Endometrial microvascular endothelial cells (primary cell): ENCODE measurements at regions not wholly inside any gene's neighbourhood (a gene's known extent, or its start where the extent isn't known, plus 50 kb on each side); places are given as distances from the start of the nearest gene placed in this dataset.

Experiments used
- in situ Hi-C: cut with HindIII; loops from 2 replicates; pipeline ENCODE4 v1.10.0; 2017; ENCODE audit warnings: low sequenced_read_pairs, low pct_unique_long_range_greater_than_20kb; ENCODE audit errors: inconsistent ontology term

DNA sequence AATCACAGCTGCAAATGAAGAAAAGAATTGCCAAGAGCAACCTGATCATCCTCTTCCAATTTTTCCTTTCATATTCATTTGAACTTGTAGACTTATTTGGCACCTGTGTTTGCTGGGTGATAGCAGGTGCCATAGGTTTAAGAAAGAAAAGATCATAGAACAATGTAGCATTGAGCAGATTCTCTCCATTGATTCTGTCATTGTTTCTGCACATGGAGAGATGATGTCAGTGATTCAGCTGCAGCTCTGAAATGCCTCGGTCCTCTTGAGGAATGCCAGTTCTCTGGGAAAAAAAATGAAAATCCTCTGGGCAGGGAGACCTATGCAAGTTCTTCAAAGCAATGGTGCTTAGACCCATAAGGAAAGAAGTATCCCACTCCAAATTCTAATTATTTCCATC lies 418.1 kb upstream of the KLF4 start:
- in situ Hi-C loops = no loop called here

DNA sequence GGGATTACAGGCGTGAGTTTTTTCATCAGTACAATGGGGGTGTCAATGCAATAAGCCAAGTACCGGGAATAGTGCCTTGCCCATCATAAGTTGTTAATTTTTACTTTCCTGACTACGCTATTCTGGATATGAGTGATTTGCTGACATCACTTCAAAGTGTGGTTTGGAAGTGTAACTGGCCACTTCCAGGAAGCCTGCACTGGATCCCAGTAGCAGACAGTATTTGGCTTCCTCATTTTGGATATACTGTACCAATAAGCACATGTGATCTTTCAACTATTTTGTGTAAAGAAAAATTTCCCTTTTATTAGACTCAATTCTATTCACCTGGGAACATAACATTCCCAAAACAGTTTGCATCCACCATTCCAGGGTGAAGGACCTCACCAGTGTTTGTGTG lies 417.7 kb upstream of the KLF4 start:
- in situ Hi-C loops = no loop called here

DNA sequence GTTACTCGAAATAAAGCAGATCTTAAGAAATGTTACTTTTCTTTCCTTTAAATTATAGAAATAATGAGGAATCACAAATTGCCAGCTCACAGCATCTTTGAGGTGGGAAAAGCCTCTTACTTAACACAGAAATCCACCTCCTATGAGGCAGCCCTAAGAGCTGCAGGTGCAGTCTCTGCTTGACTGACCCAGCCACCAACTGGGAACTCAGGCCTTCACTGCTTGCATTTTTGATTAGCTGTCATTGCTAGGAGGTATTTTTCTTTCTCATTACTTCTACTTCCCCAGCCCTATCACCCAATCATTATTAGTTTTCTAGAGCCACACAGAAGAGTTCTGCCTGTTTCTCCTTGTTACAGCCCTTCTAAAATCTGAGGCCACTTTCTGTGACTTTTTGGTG lies 416.5 kb upstream of the KLF4 start:
- in situ Hi-C loops = no loop called here

GRCh38 chr9:107905308-107906020 lies 415.9 kb upstream of the KLF4 start:
- in situ Hi-C loops = no loop called here

GRCh38 chr9:107899961-107900330 lies 410.4 kb upstream of the KLF4 start:
- in situ Hi-C loops = no loop called here

DNA sequence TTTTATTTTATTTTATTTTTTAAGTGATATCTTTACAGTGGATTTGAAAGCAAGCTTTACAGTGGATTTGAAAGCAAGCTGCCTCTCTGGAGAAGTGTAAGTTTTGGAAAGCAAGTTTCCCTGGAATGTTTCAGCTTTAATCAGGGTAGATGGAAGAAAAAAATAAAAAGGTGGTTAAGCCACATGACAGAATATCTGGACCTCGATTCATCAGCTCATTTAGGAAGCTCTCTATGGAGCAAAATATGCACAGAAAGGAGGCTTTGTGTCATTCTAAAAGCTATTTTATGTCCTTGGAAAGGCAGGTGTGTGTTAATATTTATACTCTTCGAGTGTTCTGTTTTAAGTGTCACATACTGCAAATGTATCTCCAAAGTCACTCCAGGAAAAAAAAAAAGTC lies 409.2 kb upstream of the KLF4 start:
- in situ Hi-C loops = no loop called here

- in situ Hi-C loops = no loop called here
Measured at GRCh38 chr9:107896544-107896943, 407.0 kb upstream of the KLF4 start.

DNA sequence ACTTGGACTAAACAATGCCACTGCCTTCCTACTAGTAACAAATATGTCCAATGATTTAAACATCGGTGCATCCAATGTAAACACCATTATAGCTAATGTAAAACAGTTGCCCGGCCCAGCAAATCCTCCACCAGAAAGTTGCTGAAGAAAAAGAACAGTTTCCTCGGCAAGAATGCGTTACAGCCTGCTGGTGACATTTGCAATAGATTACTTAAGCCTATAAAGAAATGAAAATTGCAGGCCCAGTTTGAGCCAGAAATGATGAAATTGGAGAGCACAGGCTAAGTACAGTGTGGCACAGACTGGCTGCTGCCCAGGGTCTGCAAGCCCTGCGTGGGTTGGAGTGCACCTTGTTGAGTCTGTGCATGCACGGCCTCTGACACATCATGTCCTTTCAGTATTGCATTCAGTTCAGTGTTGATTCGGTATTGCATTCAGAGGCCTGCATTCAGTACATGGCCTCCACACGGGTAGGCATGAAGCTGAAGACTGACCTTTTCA lies 406.0 kb upstream of the KLF4 start:
- in situ Hi-C loops = no loop called here

- in situ Hi-C loops = no loop called here
Measured at GRCh38 chr9:107894572-107895261, 405.1 kb upstream of the KLF4 start.

GRCh38 chr9:107890921-107891465 lies 401.4 kb upstream of the KLF4 start:
- in situ Hi-C loops = no loop called here

DNA sequence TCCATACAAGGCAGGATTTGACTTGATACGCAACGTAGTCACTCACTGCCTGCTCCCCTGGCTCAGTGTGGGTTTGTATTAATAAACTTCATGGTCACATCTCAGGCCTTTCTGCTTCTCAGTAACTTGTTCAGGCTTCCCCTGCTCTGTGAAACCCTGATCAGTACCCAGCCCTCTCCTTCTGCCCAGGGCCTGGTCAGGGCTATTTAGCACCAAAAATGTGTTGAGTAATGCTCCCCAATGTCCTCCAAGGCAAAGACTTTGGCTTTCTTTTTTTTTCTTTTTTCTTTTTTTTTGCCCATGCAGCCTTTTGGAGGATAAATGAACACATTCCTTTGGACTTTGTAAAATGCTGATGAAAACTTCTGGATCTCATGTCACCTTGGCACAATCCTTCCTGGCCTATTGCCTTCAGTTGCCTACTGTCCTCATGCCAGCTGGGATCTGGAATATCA lies 399.2 kb upstream of the KLF4 start:
- in situ Hi-C loops = no loop called here

- in situ Hi-C loops = no loop called here
Measured at GRCh38 chr9:107886826-107887225, 397.3 kb upstream of the KLF4 start.

DNA sequence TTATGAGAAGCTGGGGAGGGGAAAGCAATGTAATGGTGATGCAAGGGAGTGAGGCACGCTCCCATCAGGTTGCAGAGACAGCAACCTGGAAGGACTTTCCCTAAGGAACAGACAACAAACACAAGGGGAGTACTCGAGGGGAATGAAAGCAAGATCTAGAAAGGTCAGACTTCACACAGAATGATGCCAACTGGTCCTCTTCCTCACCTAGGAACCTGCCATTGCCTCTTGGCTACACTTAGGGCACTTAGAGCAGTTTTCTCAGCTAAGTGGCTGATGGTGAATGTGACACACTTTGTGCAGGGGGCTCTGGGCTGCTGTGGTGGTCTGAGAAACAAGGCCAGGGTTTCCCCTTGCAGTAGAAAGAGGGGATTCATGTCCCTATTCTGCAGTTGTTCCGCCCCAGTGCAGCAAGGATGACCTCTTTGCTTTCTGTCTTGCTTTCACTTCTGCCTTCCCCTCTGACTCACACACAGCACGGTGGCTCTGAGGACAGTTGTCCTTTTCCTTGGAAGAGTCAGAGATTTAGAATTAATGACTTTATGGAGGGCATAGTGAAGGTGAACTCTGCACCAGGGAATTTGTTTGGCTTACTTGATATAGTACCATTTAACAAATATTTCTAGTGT lies 394.0 kb upstream of the KLF4 start:
- in situ Hi-C loops = no loop called here

GRCh38 chr9:107881626-107882300 lies 392.2 kb upstream of the KLF4 start:
- in situ Hi-C loops = no loop called here

DNA sequence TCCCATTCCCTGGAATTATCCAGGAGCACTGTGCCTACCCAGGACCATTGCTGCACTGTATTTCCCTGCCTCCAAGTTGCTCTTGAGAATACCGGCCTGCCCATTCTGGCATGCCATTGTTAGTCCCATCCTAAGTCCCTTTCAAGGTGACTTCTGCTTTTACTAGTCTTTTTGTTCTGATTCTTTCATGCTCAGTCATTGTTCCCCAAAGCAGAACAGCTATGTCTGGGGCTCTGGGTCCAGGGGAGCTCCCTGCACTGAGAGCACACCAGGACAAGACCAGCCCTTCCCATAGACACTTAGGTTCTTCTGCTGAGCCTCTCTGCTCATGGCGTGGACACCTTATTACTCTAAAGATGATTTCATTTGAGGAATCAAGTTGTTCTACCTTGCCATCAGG lies 388.9 kb upstream of the KLF4 start:
- in situ Hi-C loops = no loop called here

DNA sequence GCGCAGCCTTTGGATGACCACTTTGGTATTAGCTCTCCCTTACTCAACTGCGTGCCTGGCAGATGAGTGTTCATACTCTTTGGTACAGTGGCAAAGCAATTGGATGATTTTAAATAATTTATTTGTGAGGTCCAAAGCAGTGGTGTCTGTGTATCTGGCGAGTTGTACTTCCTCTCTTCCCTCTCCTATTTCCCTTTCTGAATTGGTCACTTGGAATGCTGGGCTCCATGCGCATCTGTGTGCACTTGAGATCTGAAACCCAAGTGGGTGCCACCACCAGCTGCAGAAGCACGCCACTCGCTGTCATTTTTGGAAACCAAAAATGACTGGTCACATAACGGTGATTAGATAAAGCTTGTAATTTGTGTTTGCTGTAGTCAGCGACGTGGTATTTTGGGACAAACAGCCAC lies 386.0 kb upstream of the KLF4 start:
- in situ Hi-C loops = no loop called here

GRCh38 chr9:107874591-107875369 lies 385.2 kb upstream of the KLF4 start:
- in situ Hi-C loops = no loop called here

- in situ Hi-C loops = no loop called here
Measured at GRCh38 chr9:107874137-107874536, 384.6 kb upstream of the KLF4 start.
